GM21381 (cell line): ENCODE measurements at regions not wholly inside any gene's neighbourhood (a gene's known extent, or its start where the extent isn't known, plus 50 kb on each side); places are given as distances from the start of the nearest gene placed in this dataset.

Source experiments
- ATAC-seq: cut with Tn5 transposase; IDR thresholded peaks from one replicate; pipeline ENCODE4 v1.9.1; 2021; ENCODE audit warnings: mild to moderate bottlenecking, moderate library complexity; ENCODE audit not compliant: unreplicated experiment

DNA sequence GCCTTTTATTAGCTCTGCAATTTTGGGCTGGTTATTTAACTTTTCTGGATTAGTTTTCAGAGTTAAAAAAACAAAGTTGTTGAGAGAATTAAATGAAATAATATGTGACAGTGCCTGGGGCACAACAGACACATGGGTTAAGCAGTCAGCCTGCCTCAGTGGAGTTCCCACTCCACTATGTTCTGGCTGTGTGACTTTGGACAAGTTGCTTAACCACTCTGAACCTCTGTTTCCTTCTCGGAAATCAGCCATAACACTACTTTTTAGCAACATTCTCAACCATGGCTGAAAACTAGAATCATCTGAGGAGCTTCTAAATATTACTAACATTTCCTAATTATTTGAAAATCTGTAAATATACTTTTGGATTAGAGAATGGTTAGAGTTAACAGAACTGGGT is 56.5 kb upstream of the SLC6A11 start:
- no peak for ATAC-seq

- no peak for ATAC-seq
Measured at GRCh38 chr3:10760199-10760598, 55.8 kb upstream of the SLC6A11 start.

GRCh38 chr3:10761583-10761982 is 54.4 kb upstream of the SLC6A11 start:
- ATAC-seq: no peak

- ATAC-seq: no peak
Measured at GRCh38 chr3:10762116-10762515, 53.9 kb upstream of the SLC6A11 start.

- no peak for ATAC-seq
Measured at GRCh38 chr3:10762611-10763247, 53.3 kb upstream of the SLC6A11 start.

- ATAC-seq: no peak
Measured at GRCh38 chr3:10763248-10763620, 52.8 kb upstream of the SLC6A11 start.

DNA sequence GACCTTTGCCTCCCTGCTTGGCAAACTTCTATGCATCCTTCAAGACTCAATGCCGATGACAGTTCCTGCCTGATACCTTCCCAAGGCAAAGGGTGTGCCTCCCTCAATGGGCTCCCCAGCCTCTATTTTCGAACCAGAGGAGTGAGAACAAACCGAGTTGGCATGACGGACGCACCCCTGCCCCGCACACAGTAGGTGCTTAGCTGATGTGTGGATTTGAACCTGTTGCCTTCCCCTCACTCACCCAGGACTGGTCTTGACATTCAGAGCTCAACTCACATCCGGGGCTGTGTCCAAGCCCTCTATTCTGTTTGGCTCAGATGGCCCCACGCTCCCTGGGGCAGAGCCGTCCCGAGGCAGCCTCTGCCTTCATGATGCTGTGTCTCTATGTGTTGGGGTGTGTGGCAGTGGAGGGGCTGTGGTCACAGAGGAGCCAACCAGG is 52.2 kb upstream of the SLC6A11 start:
- no peak for ATAC-seq

DNA sequence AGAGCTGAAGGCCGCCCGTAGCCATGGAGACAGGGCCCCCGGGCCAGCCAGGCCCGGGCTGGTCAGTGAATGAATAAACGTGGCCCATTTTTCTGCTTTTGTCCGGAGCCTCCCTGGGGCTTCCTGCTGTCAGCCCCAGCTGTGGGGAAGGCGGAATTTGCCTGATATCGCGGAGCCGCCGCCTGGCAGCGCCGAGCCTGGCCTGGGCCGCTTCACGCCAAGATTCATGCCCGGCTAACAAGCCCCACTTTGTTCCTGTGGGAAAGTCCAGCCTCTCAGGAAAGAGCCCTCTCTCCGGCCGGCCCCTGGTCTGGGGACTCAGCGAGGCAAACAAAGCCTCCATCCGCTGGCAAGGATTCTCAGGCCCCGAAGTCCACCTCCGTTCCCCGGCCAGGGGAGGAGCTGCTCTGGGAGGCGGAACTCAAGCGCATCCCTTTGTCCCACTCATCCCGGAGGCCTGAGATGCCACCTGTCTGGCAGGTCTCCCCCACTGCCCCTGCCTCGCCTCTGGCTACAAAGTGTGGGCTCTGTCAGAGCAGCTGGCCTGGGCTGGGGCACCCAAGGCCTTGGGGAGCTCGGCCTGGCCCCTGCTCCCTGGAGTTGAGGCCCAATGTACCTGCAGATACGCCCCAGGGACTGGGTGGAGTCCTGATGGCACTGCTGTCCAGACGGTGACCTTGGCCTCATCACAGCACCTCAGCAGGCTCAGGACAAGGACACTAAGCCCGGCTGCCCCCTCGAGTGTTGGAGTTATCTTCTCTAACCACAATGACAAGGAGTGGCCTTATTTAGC is 51.6 kb upstream of the SLC6A11 start:
- ATAC-seq: no peak

DNA sequence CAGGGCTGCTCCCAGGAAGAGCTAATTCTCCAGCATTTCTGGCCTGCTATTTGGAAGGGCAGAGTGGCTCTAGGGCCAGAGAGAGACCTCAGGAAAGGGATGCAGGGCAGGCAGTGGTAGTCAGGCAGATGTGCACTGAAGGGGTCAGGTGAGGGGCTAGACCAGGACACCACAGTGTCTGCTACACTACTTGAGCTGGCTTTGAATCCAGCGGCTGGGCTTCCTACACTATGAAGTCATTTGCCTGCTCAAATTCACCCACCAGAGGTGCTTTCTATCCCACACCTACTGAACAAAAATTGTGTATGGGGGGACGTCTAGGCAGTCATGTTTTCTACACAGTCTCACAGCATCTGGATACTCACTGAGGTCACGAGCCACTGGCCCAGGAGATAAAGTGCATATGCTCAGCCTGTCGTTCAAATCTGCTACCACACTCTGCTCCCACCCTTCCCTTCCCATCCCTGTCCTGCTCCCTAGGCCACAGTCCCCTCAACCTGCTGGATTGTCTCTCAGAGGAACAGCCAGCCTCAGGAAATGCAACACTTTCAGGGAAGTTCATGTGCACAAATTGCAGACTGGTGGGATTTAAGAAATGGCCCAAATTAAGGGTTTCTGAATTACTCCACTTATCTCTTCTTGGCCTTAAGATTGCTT is 49.9 kb upstream of the SLC6A11 start:
- ATAC-seq: no peak
